ENCODE measurements at regions not wholly inside any gene's neighbourhood (a gene's known extent, or its start where the extent isn't known, plus 50 kb on each side); places are given as distances from the start of the nearest gene placed in this dataset.

GRCh38 chr3:173268781-173269180 is 127.7 kb upstream of the SPATA16 start:
- no TSS peak for BruUV-seq (replicated peaks)
- TF ChIP-seq EZH2 (IDR thresholded peaks at IDR 0.05; ENCODE audit: borderline replicate concordance, low read depth, low read length, severe bottlenecking) = no peak
- no peak for TF ChIP-seq POLR2AphosphoS5 (IDR thresholded peaks at IDR 0.05; ENCODE audit: insufficient read depth, low read depth, low read length)
- TF ChIP-seq MYC (IDR thresholded peaks at IDR 0.05; ENCODE audit: low read depth, low read length) = no peak
- TF ChIP-seq, protein P1, sequence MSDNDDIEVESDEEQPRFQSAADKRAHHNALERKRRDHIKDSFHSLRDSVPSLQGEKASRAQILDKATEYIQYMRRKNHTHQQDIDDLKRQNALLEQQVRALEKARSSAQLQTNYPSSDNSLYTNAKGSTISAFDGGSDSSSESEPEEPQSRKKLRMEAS (IDR thresholded peaks at IDR 0.05; ENCODE audit: insufficient read depth, insufficient read length) = no peak
- TF ChIP-seq POLR2A (IDR thresholded peaks at IDR 0.05; ENCODE audit: low read depth, low read length) = no peak
- no peak for TF ChIP-seq CTCF (IDR thresholded peaks at IDR 0.05; ENCODE audit: extremely low read depth in 1 of 2, insufficient read depth in 1 of 2, low read depth in 1 of 2, low read length in 2 of 2)
- TF ChIP-seq FOS (IDR thresholded peaks at IDR 0.05; ENCODE audit: borderline replicate concordance, insufficient read depth, low read length) = no peak
- no peak for TF ChIP-seq JUN (IDR thresholded peaks at IDR 0.05; ENCODE audit: borderline replicate concordance, insufficient read depth, insufficient read length, low read depth)
- TF ChIP-seq GATA2 (IDR thresholded peaks at IDR 0.05; ENCODE audit: insufficient read depth, insufficient read length, low read depth, low read length) = no peak
- no peak for FAIRE-seq
- ChIA-PET POLR2A (no interaction called here), CTCF (no interaction called here)
- no peaks in the 10 kb centered on the region for H3K79me2 ChIP-seq (ENCODE audit: control insufficient read depth, insufficient read depth, low read length)
- H3K9me3 ChIP-seq (replicated peaks; ENCODE audit: control insufficient read depth, insufficient read depth, low read length) = no peaks in the 10 kb centered on the region
- H3K4me3 ChIP-seq (replicated peaks in 1 of 3; ENCODE audit: insufficient read depth in 1 of 3, low read depth in 1 of 3, low read length in 3 of 3) = no peak overlapping the region
- H3K9me1 ChIP-seq (replicated peaks; ENCODE audit: control insufficient read depth, extremely low read depth, insufficient read depth, low read length) = no peaks in the 10 kb centered on the region
- DNase-seq (ENCODE audit: low read depth, low spot score) = no peak
- no peak overlapping the region for H3K27ac ChIP-seq (ENCODE audit: insufficient read depth, low read depth, low read length)
- dilution Hi-C loops (cut with MboI; ENCODE audit: extremely low pct_ligation_motif_present, low sequenced_read_pairs) = no loop called here
- H3K4me1 ChIP-seq (ENCODE audit: control insufficient read depth, extremely low read depth, insufficient read depth, low read length) = no peaks in the 10 kb centered on the region
- intact Hi-C loops (cut with micrococcal nuclease) = no loop called here
- no peak overlapping the region for H3K4me2 ChIP-seq (ENCODE audit: insufficient read depth, low read length)
- no peak overlapping the region for H3K9ac ChIP-seq (replicated peaks; ENCODE audit: extremely low read depth, insufficient read depth, low read length)
- no peaks in the 10 kb centered on the region for H3K36me3 ChIP-seq (ENCODE audit: control insufficient read depth in 2 of 2, extremely low read depth in 1 of 2, insufficient read depth in 2 of 2, low read length in 2 of 2)
- peaks cover 2% of the 10 kb centered on the region in 2 experiments for H3K27me3 ChIP-seq (ENCODE audit: control insufficient read depth in 2 of 2, insufficient read depth in 2 of 2, low read length in 2 of 2)
- H2AFZ ChIP-seq (ENCODE audit: low read depth, low read length) = no peak overlapping the region
- no peaks in the 10 kb centered on the region for H4K20me1 ChIP-seq (replicated peaks; ENCODE audit: control insufficient read depth, extremely low read depth, insufficient read depth, low read length)

All from endothelial cell of umbilical vein (primary cell).